ENCODE measurements at regions not wholly inside any gene's neighbourhood (a gene's known extent, or its start where the extent isn't known, plus 50 kb on each side); places are given as distances from the start of the nearest gene placed in this dataset.

DNA sequence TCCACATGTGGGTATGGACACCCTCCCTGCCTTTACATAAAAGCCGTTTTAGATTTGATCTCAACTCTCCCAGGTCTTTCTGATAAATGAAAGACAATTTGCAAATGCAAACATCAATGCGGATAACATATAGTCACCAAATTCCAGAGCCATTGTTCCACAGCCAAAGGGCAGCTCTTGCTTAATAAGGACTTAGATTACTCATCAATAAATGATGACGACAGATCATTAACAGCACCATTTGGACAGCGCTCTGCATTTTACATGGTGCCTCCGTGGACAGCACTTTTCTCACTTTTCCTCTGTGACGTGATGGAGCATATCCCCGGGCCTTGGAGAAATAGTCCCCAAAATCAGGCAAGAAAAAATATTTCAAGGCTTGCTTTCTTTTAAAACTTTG, 370.3 kb upstream of the CELF2 start:
- TF ChIP-seq POLR2A (IDR thresholded peaks at IDR 0.05; ENCODE audit: low read length), result no peak
- TF ChIP-seq, protein P1, sequence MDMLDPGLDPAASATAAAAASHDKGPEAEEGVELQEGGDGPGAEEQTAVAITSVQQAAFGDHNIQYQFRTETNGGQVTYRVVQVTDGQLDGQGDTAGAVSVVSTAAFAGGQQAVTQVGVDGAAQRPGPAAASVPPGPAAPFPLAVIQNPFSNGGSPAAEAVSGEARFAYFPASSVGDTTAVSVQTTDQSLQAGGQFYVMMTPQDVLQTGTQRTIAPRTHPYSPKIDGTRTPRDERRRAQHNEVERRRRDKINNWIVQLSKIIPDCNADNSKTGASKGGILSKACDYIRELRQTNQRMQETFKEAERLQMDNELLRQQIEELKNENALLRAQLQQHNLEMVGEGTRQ (IDR thresholded peaks at IDR 0.05), result no peak
- TF ChIP-seq HEYL (CRISPR knock-in tag; IDR thresholded peaks at IDR 0.05), result no peak
- TF ChIP-seq ESRRA (IDR thresholded peaks at IDR 0.05; ENCODE audit: borderline replicate concordance, low read length), result no peak
- no peak for TF ChIP-seq ZFP36 (IDR thresholded peaks at IDR 0.05; ENCODE audit: borderline replicate concordance, partially characterized antibody)
- TF ChIP-seq CEBPB (IDR thresholded peaks at IDR 0.05), result no peak
- TF ChIP-seq ZC3H11A (IDR thresholded peaks at IDR 0.05), result no peak
- TF ChIP-seq SMC3 (IDR thresholded peaks at IDR 0.05), result no peak
- TF ChIP-seq NFE2L2 (conservative IDR thresholded peaks at IDR 0.05; ENCODE audit: low read length), result no peak
- TF ChIP-seq RAD21 (conservative IDR thresholded peaks at IDR 0.05 in 1 of 2, IDR thresholded peaks at IDR 0.05 in 1 of 2), result no peak
- TF ChIP-seq, protein P2, sequence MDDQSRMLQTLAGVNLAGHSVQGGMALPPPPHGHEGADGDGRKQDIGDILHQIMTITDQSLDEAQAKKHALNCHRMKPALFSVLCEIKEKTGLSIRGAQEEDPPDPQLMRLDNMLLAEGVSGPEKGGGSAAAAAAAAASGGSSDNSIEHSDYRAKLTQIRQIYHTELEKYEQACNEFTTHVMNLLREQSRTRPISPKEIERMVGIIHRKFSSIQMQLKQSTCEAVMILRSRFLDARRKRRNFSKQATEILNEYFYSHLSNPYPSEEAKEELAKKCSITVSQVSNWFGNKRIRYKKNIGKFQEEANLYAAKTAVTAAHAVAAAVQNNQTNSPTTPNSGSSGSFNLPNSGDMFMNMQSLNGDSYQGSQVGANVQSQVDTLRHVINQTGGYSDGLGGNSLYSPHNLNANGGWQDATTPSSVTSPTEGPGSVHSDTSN (IDR thresholded peaks at IDR 0.05), result no peak
- no peak for TF ChIP-seq SREBF2 (IDR thresholded peaks at IDR 0.05)
- TF ChIP-seq, protein P3, sequence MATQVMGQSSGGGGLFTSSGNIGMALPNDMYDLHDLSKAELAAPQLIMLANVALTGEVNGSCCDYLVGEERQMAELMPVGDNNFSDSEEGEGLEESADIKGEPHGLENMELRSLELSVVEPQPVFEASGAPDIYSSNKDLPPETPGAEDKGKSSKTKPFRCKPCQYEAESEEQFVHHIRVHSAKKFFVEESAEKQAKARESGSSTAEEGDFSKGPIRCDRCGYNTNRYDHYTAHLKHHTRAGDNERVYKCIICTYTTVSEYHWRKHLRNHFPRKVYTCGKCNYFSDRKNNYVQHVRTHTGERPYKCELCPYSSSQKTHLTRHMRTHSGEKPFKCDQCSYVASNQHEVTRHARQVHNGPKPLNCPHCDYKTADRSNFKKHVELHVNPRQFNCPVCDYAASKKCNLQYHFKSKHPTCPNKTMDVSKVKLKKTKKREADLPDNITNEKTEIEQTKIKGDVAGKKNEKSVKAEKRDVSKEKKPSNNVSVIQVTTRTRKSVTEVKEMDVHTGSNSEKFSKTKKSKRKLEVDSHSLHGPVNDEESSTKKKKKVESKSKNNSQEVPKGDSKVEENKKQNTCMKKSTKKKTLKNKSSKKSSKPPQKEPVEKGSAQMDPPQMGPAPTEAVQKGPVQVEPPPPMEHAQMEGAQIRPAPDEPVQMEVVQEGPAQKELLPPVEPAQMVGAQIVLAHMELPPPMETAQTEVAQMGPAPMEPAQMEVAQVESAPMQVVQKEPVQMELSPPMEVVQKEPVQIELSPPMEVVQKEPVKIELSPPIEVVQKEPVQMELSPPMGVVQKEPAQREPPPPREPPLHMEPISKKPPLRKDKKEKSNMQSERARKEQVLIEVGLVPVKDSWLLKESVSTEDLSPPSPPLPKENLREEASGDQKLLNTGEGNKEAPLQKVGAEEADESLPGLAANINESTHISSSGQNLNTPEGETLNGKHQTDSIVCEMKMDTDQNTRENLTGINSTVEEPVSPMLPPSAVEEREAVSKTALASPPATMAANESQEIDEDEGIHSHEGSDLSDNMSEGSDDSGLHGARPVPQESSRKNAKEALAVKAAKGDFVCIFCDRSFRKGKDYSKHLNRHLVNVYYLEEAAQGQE (IDR thresholded peaks at IDR 0.05), result no peak
- no peak for TF ChIP-seq NPAS2 (CRISPR knock-in tag; IDR thresholded peaks at IDR 0.05; ENCODE audit: borderline replicate concordance)
- Histone ChIP-seq H3K4me2 (no peak overlapping the region), H3K27ac (no peak overlapping the region), H3K9me3 (no peaks in the 10 kb centered on the region), H3K4me3 (no peak overlapping the region), H3K4me1 (no peaks in the 10 kb centered on the region)
- no peak for DNase-seq (ENCODE audit: low read depth in 1 of 2, low spot score in 1 of 2)
- ChIA-PET POLR2A (no interaction called here), CTCF (no interaction called here)
- 22% methylated on average over 7 of the region's 7 CpGs for WGBS (ENCODE audit: missing lambda C conversion rate)
- FAIRE-seq, result no peak
- no peak for ATAC-seq

DNA sequence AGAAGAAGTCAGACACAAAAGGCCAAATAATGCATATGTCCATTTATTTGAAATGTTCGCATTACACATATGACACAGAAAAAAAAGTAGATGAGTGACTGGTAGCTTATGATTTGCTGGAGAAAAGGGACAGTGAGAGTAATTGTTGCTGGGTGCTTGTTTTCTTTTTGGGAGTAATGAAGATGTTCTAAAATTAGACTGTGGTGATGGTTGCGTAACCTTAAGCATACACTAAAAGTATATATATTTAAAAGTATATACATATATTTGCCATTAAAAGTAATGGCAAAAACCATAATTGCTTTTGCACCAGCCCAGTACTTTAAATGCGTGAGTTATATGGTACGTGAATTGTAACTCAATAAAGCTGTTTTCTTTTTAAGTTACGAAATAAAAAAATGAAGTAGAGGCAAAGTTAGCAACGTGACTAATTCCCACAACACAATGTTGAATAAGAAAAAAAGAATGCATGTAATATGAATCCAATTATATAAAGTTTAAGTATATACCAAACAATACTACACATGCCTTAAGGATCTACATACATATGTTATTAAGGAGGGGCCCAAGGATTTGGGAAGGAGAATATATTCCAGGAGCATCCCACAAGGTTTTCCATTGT, 360.4 kb upstream of the CELF2 start:
- DNase-seq (ENCODE audit: low read depth in 1 of 2, low spot score in 1 of 2) (no peak), ATAC-seq (no peak), FAIRE-seq (no peak)
- Histone ChIP-seq H3K4me1 (no peaks in the 10 kb centered on the region), H3K4me2 (no peak overlapping the region), H3K4me3 (no peak overlapping the region), H3K27ac (no peak overlapping the region), H3K9me3 (no peaks in the 10 kb centered on the region)
- ChIA-PET CTCF (interaction anchor here (0.6 kb wide), 1 partner anchor 728 kb away, joined by 3 read pairs; no protein-coding TSS in a partner anchor), POLR2A (no interaction called here)
- 21% methylated on average over 6 of the region's 6 CpGs for WGBS (ENCODE audit: missing lambda C conversion rate)
- TF ChIP-seq EHMT2 (IDR thresholded peaks at IDR 0.05; ENCODE audit: low read depth) (no peak), ESRRA (IDR thresholded peaks at IDR 0.05; ENCODE audit: borderline replicate concordance, low read length) (no peak), NR3C1 (IDR thresholded peaks at IDR 0.05) (no peak), MAZ (IDR thresholded peaks at IDR 0.05; ENCODE audit: borderline replicate concordance, low read depth, low read length) (no peak), MYC (IDR thresholded peaks at IDR 0.05; ENCODE audit: borderline replicate concordance, low read length) (no peak), BHLHE40 (IDR thresholded peaks at IDR 0.05; ENCODE audit: low read depth, low read length) (no peak), RAD21 (conservative IDR thresholded peaks at IDR 0.05 in 1 of 2, IDR thresholded peaks at IDR 0.05 in 1 of 2) (no peak)
